ENCODE measurements at regions not wholly inside any gene's neighbourhood (a gene's known extent, or its start where the extent isn't known, plus 50 kb on each side); places are given as distances from the start of the nearest gene placed in this dataset.

GRCh38 chr5:67432606-67433005 lies 236.0 kb upstream of the CD180 start:
- TF ChIP-seq CTCF (IDR thresholded peaks at IDR 0.05) (no peak), EZH2 (IDR thresholded peaks at IDR 0.05; ENCODE audit: borderline replicate concordance, insufficient read depth, low read depth, low read length, poor library complexity, severe bottlenecking) (no peak)

All from B cell (primary cell).